Neuronal stem cell (in vitro differentiated cells): ENCODE measurements at regions not wholly inside any gene's neighbourhood (a gene's known extent, or its start where the extent isn't known, plus 50 kb on each side); places are given as distances from the start of the nearest gene placed in this dataset.

Experiments
- DNase-seq: peaks from one replicate; pipeline ENCODE4 v3.0.0-alpha.2; 2013; ENCODE audit warnings: low spot score
- H2AFZ ChIP-seq: one replicate; pipeline ENCODE4 v1.6.1; 2013; ENCODE audit warnings: mild to moderate bottlenecking, low read length, inconsistent platforms
- H2AK5ac ChIP-seq: 2 replicates; pipeline ENCODE4 v1.6.1; 2013; ENCODE audit warnings: low read depth, mild to moderate bottlenecking, inconsistent platforms, low read length, moderate library complexity, mixed read lengths
- H2BK120ac ChIP-seq: 2 replicates; pipeline ENCODE4 v1.6.1; 2013; ENCODE audit warnings: low read depth, mild to moderate bottlenecking, inconsistent platforms, low read length, moderate library complexity, mixed read lengths
- H2BK12ac ChIP-seq: one replicate; pipeline ENCODE4 v1.6.1; 2013; ENCODE audit warnings: low read length, inconsistent platforms
- H2BK15ac ChIP-seq: 2 replicates; pipeline ENCODE4 v1.6.1; 2013; ENCODE audit warnings: mild to moderate bottlenecking, low read length, inconsistent platforms, mixed read lengths
- H2BK5ac ChIP-seq: one replicate; pipeline ENCODE4 v1.6.1; 2013; ENCODE audit warnings: inconsistent platforms, mild to moderate bottlenecking, low read length, moderate library complexity
- H3K14ac ChIP-seq: one replicate; pipeline ENCODE4 v1.6.1; 2013; ENCODE audit warnings: low read length, inconsistent platforms
- H3K18ac ChIP-seq: 2 replicates; pipeline ENCODE4 v1.6.1; 2013; ENCODE audit warnings: low read length, inconsistent platforms
- H3K23ac ChIP-seq: 2 replicates; pipeline ENCODE4 v1.6.1; 2013; ENCODE audit warnings: low read depth, mild to moderate bottlenecking, mixed read lengths, low read length, inconsistent platforms; ENCODE audit not compliant: poor library complexity
- H3K27ac ChIP-seq: replicated peaks from 3 replicates; pipeline ENCODE4 v1.5.1; 2013; ENCODE audit warnings: low read length, inconsistent platforms
- H3K27me3 ChIP-seq, 3 experiments: 2 replicates each; pipeline ENCODE4 v1.6.1; 2013; ENCODE audit warnings: low read length in 3 of 3, mild to moderate bottlenecking in 2 of 3, inconsistent platforms in 1 of 3, low read depth in 1 of 3, mixed read lengths in 1 of 3, moderate library complexity in 1 of 3; ENCODE audit not compliant: control insufficient read depth in 3 of 3, insufficient read depth in 3 of 3
- H3K36me3 ChIP-seq, 2 donors: replicated peaks in 1 of 2; 2 replicates each; pipeline ENCODE4 v1.6.1; 2013; ENCODE audit warnings: low read length in 2 of 2; ENCODE audit not compliant: control insufficient read depth in 2 of 2, insufficient read depth in 2 of 2
- H3K4ac ChIP-seq: 2 replicates; pipeline ENCODE4 v1.6.1; 2013; ENCODE audit warnings: inconsistent platforms, mild to moderate bottlenecking, low read length, moderate library complexity
- H3K4me1 ChIP-seq, 2 donors: 1 replicate in 1 of 2; 2 replicates in 1 of 2; pipeline ENCODE4 v1.6.1; 2013; ENCODE audit warnings: low read length in 2 of 2, low read depth in 1 of 2; ENCODE audit not compliant: control insufficient read depth in 2 of 2, insufficient read depth in 1 of 2
- H3K4me2 ChIP-seq: one replicate; pipeline ENCODE4 v1.6.1; 2013; ENCODE audit warnings: mild to moderate bottlenecking, low read length, inconsistent platforms; ENCODE audit not compliant: insufficient read depth, poor library complexity, severe bottlenecking
- H3K4me3 ChIP-seq, 2 donors: 2 replicates each; pipeline ENCODE4 v1.5.1; 2013; ENCODE audit warnings: low read length in 2 of 2, mild to moderate bottlenecking in 2 of 2, inconsistent platforms in 1 of 2, moderate library complexity in 1 of 2
- H3K79me1 ChIP-seq: one replicate; pipeline ENCODE4 v1.6.1; 2013; ENCODE audit warnings: low read depth, mild to moderate bottlenecking, inconsistent platforms, low read length, moderate library complexity
- H3K9ac ChIP-seq: one replicate; pipeline ENCODE4 v1.6.1; 2013; ENCODE audit warnings: mild to moderate bottlenecking, low read depth, low read length, inconsistent platforms; ENCODE audit not compliant: poor library complexity
- H3K9me3 ChIP-seq, 2 donors: replicated peaks in 1 of 2; 2 replicates each; pipeline versions ENCODE3 to v1.6.1; 2013; ENCODE audit warnings: low read length in 2 of 2, mild to moderate bottlenecking in 2 of 2, inconsistent platforms in 1 of 2, low read depth in 1 of 2, mixed read lengths in 1 of 2, moderate library complexity in 1 of 2; ENCODE audit not compliant: control insufficient read depth in 2 of 2, insufficient read depth in 1 of 2
- H4K8ac ChIP-seq: one replicate; pipeline ENCODE4 v1.6.1; 2013; ENCODE audit warnings: low read depth, mild to moderate bottlenecking, inconsistent platforms, low read length, moderate library complexity
- H4K91ac ChIP-seq: one replicate; pipeline ENCODE4 v1.6.1; 2013; ENCODE audit warnings: low read length, low read depth, mild to moderate bottlenecking, inconsistent platforms; ENCODE audit not compliant: poor library complexity
- WGBS, 2 donors: extraction: QIAGEN DNeasy Blood & Tissue Kit; methylation state at CpG; one replicate each; pipeline ENCODE4 v1.1.7; 2013; ENCODE audit warnings: missing lambda C conversion rate in 2 of 2, mixed read lengths in 1 of 2; ENCODE audit not compliant: insufficient read length in 2 of 2, insufficient replicate concordance in 1 of 2; ENCODE audit errors: extremely low coverage in 2 of 2; 5-methylcytosine and 5-hydroxymethylcytosine counted together

DNA sequence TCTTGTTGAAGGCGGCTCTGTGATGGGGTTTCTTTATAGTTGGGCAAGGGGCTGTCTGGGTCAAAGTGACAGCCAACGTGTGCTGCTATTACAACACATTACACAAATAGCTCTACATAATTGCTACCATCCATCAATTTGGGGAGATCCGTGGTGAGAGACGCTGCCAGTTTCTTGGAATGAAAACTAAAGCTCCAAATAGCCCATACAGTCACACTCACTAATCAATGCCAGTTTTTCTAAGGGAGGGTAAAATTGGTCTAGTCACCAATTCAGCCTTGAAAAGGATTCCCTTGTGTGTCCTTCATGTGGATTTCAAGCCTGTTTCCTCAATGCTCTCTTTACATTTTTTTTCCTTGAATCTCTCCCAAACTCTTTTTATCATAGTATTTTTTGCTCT lies 343.3 kb upstream of the KLF4 start:
- H3K9me3 ChIP-seq: no peaks in the 10 kb centered on the region
- no peak overlapping the region for H3K4ac ChIP-seq
- H3K79me1 ChIP-seq: no peaks in the 10 kb centered on the region
- H4K91ac ChIP-seq: no peak overlapping the region
- H2BK120ac ChIP-seq: no peak overlapping the region
- no peaks in the 10 kb centered on the region for H3K36me3 ChIP-seq
- no peak overlapping the region for H2BK12ac ChIP-seq
- no peak overlapping the region for H3K14ac ChIP-seq
- H3K4me3 ChIP-seq: no peak overlapping the region
- H2BK5ac ChIP-seq: no peak overlapping the region
- H3K27me3 ChIP-seq: no peaks in the 10 kb centered on the region
- no peak overlapping the region for H3K4me2 ChIP-seq
- H2BK15ac ChIP-seq: no peak overlapping the region
- no CpG with 5 or more reads among the region's 4 CpGs for WGBS, 2 donors
- no peak for DNase-seq
- no peak overlapping the region for H2AK5ac ChIP-seq
- H3K27ac ChIP-seq: no peak overlapping the region
- no peak overlapping the region for H3K9ac ChIP-seq
- H4K8ac ChIP-seq: no peak overlapping the region
- no peaks in the 10 kb centered on the region for H3K4me1 ChIP-seq
- no peak overlapping the region for H3K23ac ChIP-seq
- no peak overlapping the region for H2AFZ ChIP-seq
- no peak overlapping the region for H3K18ac ChIP-seq

DNA sequence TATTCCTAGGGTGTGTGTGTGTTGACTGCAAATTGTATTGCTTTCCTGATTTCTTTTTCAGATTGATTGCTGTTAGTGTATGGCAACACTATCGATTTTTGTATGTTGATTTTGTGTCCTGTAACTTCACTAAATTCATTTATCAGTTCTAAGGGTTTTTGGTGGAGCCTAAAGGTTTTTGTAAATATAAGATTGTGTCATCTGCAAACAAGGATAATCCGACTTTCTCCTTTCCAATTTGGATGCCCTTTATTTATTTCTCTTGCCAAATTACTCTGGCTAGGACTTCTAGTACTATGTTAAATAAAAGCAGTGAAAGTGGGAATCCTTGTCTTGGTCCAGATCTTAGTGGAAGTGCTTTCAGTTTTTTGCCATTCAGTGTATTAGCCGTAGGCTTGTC lies 340.9 kb upstream of the KLF4 start:
- no peak for DNase-seq
- no peak overlapping the region for H4K8ac ChIP-seq
- H2AK5ac ChIP-seq: no peak overlapping the region
- H3K14ac ChIP-seq: no peak overlapping the region
- H3K9me3 ChIP-seq: no peaks in the 10 kb centered on the region
- no peak overlapping the region for H3K4me2 ChIP-seq
- H2BK120ac ChIP-seq: no peak overlapping the region
- H3K27me3 ChIP-seq: no peaks in the 10 kb centered on the region
- H4K91ac ChIP-seq: no peak overlapping the region
- H3K18ac ChIP-seq: no peak overlapping the region
- no peak overlapping the region for H3K9ac ChIP-seq
- H2BK15ac ChIP-seq: no peak overlapping the region
- H3K4ac ChIP-seq: no peak overlapping the region
- H3K23ac ChIP-seq: no peak overlapping the region
- no peak overlapping the region for H2AFZ ChIP-seq
- no peak overlapping the region for H3K27ac ChIP-seq
- no peak overlapping the region for H2BK12ac ChIP-seq
- H3K36me3 ChIP-seq: no peaks in the 10 kb centered on the region
- no peaks in the 10 kb centered on the region for H3K79me1 ChIP-seq
- no peak overlapping the region for H3K4me3 ChIP-seq
- no CpG with 5 or more reads among the region's 3 CpGs for WGBS, 2 donors
- no peaks in the 10 kb centered on the region for H3K4me1 ChIP-seq
- H2BK5ac ChIP-seq: no peak overlapping the region

DNA sequence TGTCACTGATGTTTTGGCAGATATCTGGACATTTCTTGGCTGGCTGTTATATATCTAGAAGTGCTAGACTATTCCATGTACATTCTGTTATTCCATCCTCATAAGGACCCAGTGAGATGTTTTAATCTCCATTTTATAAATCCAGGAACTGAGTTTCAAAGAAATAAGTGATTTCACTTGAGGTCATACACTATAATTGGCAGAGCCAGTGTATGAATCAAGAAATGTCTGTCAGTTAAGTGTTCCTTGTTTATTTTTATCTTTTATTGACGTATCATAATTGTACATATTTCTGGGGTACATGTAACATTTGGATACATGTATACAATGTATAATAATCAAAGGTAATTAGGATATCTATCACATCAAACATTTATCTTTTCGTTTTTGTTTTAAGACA lies 338.3 kb upstream of the KLF4 start:
- Histone ChIP-seq H3K4me2 (no peak overlapping the region), H3K27me3 (no peaks in the 10 kb centered on the region), H2BK15ac (no peak overlapping the region), H2BK5ac (no peak overlapping the region), H3K79me1 (no peaks in the 10 kb centered on the region), H4K91ac (no peak overlapping the region), H3K23ac (no peak overlapping the region), H3K9ac (no peak overlapping the region), H4K8ac (no peak overlapping the region), H3K27ac (no peak overlapping the region), H3K14ac (no peak overlapping the region), H2AK5ac (no peak overlapping the region), H3K36me3 (no peaks in the 10 kb centered on the region), H3K18ac (no peak overlapping the region), H3K4me3 (no peak overlapping the region), H2AFZ (no peak overlapping the region), H3K9me3 (no peaks in the 10 kb centered on the region), H3K4me1 (no peaks in the 10 kb centered on the region), H2BK12ac (no peak overlapping the region), H3K4ac (no peak overlapping the region), H2BK120ac (no peak overlapping the region)
- no peak for DNase-seq
- WGBS, 2 donors: no CpG with 5 or more reads among the region's 2 CpGs

DNA sequence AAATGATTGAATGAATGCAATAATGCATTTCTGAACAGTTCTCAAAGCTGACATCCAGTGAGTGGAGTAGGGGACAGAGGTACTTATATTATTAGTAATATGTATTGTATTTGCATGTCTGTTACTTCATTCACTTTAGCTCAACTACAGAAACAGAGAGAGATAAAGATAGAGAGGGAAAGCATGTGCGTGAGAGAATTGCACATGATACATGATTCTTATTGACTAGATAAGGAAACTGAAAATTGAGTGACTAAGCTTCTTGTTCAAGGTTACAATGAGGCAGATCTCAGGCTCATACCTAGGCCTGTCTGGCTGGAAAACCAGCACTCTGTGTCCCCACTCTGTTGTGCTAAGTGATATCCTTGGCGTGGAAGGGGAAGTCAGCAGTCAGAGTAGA lies 337.7 kb upstream of the KLF4 start:
- Histone ChIP-seq H3K4ac (no peak overlapping the region), H2BK120ac (no peak overlapping the region), H3K23ac (no peak overlapping the region), H4K91ac (no peak overlapping the region), H3K4me2 (no peak overlapping the region), H3K9ac (no peak overlapping the region), H2AFZ (no peak overlapping the region), H3K9me3 (no peaks in the 10 kb centered on the region), H2AK5ac (no peak overlapping the region), H3K27me3 (no peaks in the 10 kb centered on the region), H3K14ac (no peak overlapping the region), H2BK15ac (no peak overlapping the region), H3K36me3 (no peaks in the 10 kb centered on the region), H3K4me1 (no peaks in the 10 kb centered on the region), H4K8ac (no peak overlapping the region), H2BK12ac (no peak overlapping the region), H2BK5ac (no peak overlapping the region), H3K18ac (no peak overlapping the region), H3K4me3 (no peak overlapping the region), H3K79me1 (no peaks in the 10 kb centered on the region), H3K27ac (no peak overlapping the region)
- no CpG with 5 or more reads among the region's 2 CpGs for WGBS, 2 donors
- no peak for DNase-seq
